ENCODE measurements at regions not wholly inside any gene's neighbourhood (a gene's known extent, or its start where the extent isn't known, plus 50 kb on each side); places are given as distances from the start of the nearest gene placed in this dataset.
A peak's percentile ranks its signal among the peaks of the same experiment; 100 is the strongest.
"Not testable (repeated sequence)": the region's sequence is repeated elsewhere in the genome, so short reads cannot be mapped to it uniquely, and the experiment has no call there.

DNA sequence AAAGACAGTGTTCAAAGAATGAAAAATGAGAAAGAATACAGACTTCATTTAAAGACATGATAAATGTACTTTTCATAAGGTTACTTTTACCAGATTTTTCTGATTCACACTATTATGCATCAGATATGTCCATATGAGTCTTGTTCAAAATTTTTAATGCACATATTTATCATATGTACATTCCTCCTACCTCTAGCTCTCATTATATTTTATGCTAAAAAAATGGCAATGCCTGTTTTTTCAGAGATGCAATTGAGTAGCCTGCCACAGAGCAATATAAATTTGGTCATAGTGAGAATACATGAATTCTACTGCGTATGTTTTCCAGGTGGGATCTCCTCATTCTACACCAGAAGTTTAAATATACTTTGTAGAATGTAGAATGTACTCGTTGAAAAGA lies 807.0 kb upstream of the SLITRK6 start:
- peak in 2 of 8 experiments; percentile 59 to 95 for ATAC-seq (replicated peaks in 6 of 8)
- Histone ChIP-seq H3K27ac (no peak overlapping the region), H3K4me3 (no peak overlapping the region), H3K4me1 (replicated peaks in 1 of 2) (no peaks in the 10 kb centered on the region)
- in situ Hi-C loops (cut with MboI; ENCODE audit: low pct_unique_long_range_greater_than_20kb in 2 of 9, low sequenced_read_pairs in 9 of 9, unreplicated experiment in 9 of 9): no loop called here
- WGBS, 10 experiments: 6 to 89% (median 50%) methylated on average over 1 to 2 of the region's 2 CpGs

GRCh38 chr13:86608701-86609100 lies 809.5 kb upstream of the SLITRK6 start:
- 8 to 100% (median 93%) methylated on average over 1 to 2 of the region's 2 CpGs; no CpG with 5 or more reads in 1 of the 10 experiments for WGBS, 10 experiments

DNA sequence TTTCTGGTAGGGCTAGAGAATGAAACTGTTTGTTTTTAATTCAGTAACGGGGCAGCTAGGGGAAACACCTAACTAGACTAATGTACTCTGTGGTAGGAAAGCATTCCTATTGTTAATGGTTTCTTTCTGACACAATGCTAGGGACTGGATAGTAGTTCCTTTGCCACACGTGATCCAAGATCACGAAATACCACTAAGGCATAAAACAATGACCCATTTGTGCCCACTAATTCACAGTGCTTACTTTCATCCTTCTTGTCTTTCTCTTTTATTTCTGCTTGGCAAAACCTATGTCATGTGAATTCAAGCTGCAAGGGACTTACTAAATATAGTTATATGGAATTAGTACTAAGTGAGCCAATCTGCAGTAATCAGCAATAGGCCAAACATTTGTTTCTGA lies 834.1 kb upstream of the SLITRK6 start:
- ATAC-seq (replicated peaks in 6 of 8): no peak
- no peak overlapping the region for H3K4me3 ChIP-seq
- WGBS, 10 experiments: 0 to 97% (median 80%) methylated on average over 1 to 3 of the region's 3 CpGs; no CpG with 5 or more reads in 1 of the 10 experiments
- no peaks in the 10 kb centered on the region for H3K4me1 ChIP-seq (replicated peaks in 1 of 2)
- in situ Hi-C loops (cut with MboI; ENCODE audit: low pct_unique_long_range_greater_than_20kb in 2 of 9, low sequenced_read_pairs in 9 of 9, unreplicated experiment in 9 of 9): no loop called here
- no peak overlapping the region for H3K27ac ChIP-seq

More at GRCh38 chr13:86608701-86609100, 809.5 kb upstream of the SLITRK6 start:
- ATAC-seq (replicated peaks in 6 of 8): no peak
- H3K4me3 ChIP-seq: no peak overlapping the region
- in situ Hi-C loops (cut with MboI; ENCODE audit: low pct_unique_long_range_greater_than_20kb in 2 of 9, low sequenced_read_pairs in 9 of 9, unreplicated experiment in 9 of 9): no loop called here
- peaks cover 0 to 3% of the 10 kb centered on the region in 2 donors for H3K4me1 ChIP-seq (replicated peaks in 1 of 2)
- H3K27ac ChIP-seq: no peak overlapping the region

GRCh38 chr13:86651171-86651570 lies 852.0 kb upstream of the SLITRK6 start:
- 60 to 100% (median 100%) methylated on average over 1 to 2 of the region's 5 CpGs; no CpG with 5 or more reads in 3 of the 10 experiments for WGBS, 10 experiments
- H3K4me3 ChIP-seq; H3K27ac ChIP-seq; ATAC-seq (replicated peaks in 6 of 8); in situ Hi-C loops (cut with MboI; ENCODE audit: low pct_unique_long_range_greater_than_20kb in 2 of 9, low sequenced_read_pairs in 9 of 9, unreplicated experiment in 9 of 9); H3K4me1 ChIP-seq (replicated peaks in 1 of 2): not testable (repeated sequence)

DNA sequence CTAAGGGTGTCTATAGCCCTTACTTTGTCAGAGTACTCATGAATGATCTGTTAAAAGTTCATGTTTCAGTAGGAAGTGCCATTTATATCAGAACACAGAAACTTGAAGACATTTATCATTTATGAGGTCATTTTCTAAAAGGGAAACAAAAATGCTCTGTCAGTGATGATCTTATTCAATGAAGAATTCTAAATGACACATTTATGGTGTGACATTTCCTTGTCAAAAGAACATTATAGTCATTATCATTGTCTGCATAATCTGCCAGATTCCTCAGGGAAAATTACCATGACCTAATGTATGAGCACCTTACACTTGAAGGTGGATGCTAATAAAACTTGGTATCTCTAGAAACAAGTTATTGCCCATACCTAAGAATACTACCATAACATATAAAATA lies 853.8 kb upstream of the SLITRK6 start:
- in situ Hi-C loops (cut with MboI; ENCODE audit: low pct_unique_long_range_greater_than_20kb in 2 of 9, low sequenced_read_pairs in 9 of 9, unreplicated experiment in 9 of 9): no loop called here
- Histone ChIP-seq H3K27ac (no peak overlapping the region), H3K4me3 (no peak overlapping the region), H3K4me1 (replicated peaks in 1 of 2) (no peaks in the 10 kb centered on the region)
- ATAC-seq (replicated peaks in 6 of 8): no peak

- peaks cover 0 to 5% of the 10 kb centered on the region in 2 donors for H3K4me1 ChIP-seq (replicated peaks in 1 of 2)
These were observed 856.3 kb upstream of the SLITRK6 start for GRCh38 chr13:86655561-86655960.

GRCh38 chr13:86660090-86660489 lies 860.9 kb upstream of the SLITRK6 start:
- peak in 2 of 8 experiments; percentile 32 to 43 for ATAC-seq (replicated peaks in 6 of 8)
- no peak overlapping the region for H3K4me3 ChIP-seq
- peaks cover 0 to 5% of the 10 kb centered on the region in 2 donors for H3K4me1 ChIP-seq (replicated peaks in 1 of 2)
- H3K27ac ChIP-seq: no peak overlapping the region
- whole genome bisulfite sequencing, 10 experiments: 13 to 100% (median 54%) methylated on average over 1 of the region's 1 CpG; no CpG with 5 or more reads in 2 of the 10 experiments
- in situ Hi-C loops (cut with MboI; ENCODE audit: low pct_unique_long_range_greater_than_20kb in 2 of 9, low sequenced_read_pairs in 9 of 9, unreplicated experiment in 9 of 9): no loop called here

More at GRCh38 chr13:86655561-86655960, 856.3 kb upstream of the SLITRK6 start:
- in situ Hi-C loops (cut with MboI; ENCODE audit: low pct_unique_long_range_greater_than_20kb in 2 of 9, low sequenced_read_pairs in 9 of 9, unreplicated experiment in 9 of 9): no loop called here
- Histone ChIP-seq H3K4me3 (no peak overlapping the region), H3K27ac (no peak overlapping the region)
- no peak for ATAC-seq (replicated peaks in 6 of 8)
- 13 to 100% (median 91%) methylated on average over 3 of the region's 3 CpGs; no CpG with 5 or more reads in 1 of the 10 experiments for WGBS, 10 experiments

GRCh38 chr13:86665842-86666241 lies 866.6 kb upstream of the SLITRK6 start:
- ATAC-seq (replicated peaks in 6 of 8): no peak
- Histone ChIP-seq H3K4me1 (replicated peaks in 1 of 2) (no peaks in the 10 kb centered on the region), H3K4me3 (no peak overlapping the region), H3K27ac (no peak overlapping the region)
- in situ Hi-C loops (cut with MboI; ENCODE audit: low pct_unique_long_range_greater_than_20kb in 2 of 9, low sequenced_read_pairs in 9 of 9, unreplicated experiment in 9 of 9): no loop called here
- 43 to 94% (median 78%) methylated on average over 2 to 3 of the region's 3 CpGs for WGBS, 10 experiments

DNA sequence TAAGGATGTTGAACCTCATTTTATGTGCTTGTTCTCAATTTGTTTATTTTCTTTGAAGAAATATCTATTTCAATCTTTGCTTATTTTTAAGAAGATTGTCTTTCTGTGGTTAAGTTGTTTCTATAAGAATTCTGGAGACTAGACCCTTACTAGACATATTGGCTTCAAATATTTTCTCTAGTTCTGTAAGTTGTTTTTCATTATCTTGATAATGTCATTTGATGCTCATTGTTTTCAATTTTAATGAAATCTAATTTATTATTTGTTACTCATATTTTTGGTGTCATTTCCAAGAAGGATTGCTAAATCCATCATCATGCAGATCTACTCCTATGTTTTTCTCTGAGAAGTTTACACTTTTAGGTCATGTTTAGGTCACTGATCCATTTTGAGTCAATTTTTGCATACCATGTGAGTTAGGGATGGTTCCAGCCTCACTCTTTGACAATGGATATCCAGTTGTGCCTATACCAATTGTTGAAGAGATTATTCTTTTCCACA lies 874.8 kb upstream of the SLITRK6 start:
- no peaks in the 10 kb centered on the region for H3K4me1 ChIP-seq (replicated peaks in 1 of 2)
- no peak overlapping the region for H3K4me3 ChIP-seq
- in situ Hi-C loops (cut with MboI; ENCODE audit: low pct_unique_long_range_greater_than_20kb in 2 of 9, low sequenced_read_pairs in 9 of 9, unreplicated experiment in 9 of 9): no loop called here
- no peak for ATAC-seq (replicated peaks in 6 of 8)
- no peak overlapping the region for H3K27ac ChIP-seq

DNA sequence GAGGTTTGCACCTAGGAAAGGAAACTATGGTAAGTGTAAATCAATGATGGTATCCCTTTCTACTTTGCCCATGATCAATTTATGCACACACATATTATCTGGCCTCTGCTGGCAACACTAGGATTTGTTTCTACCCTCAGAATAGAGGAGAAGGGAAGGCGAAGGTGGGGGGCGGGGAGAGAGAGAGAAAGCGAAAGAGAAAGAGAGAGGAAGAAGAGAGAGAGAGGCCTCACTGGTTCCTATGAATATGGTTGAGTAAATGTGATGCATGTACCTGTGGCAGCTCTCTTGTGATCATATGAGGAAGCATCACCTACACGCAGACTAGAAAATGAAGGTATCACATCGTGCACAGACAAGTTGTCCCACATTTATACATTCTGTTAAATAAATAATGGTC lies 882.0 kb upstream of the SLITRK6 start:
- 0 to 91% (median 45%) methylated on average over 1 to 5 of the region's 5 CpGs; no CpG with 5 or more reads in 1 of the 10 experiments for WGBS, 10 experiments
- in situ Hi-C loops (cut with MboI; ENCODE audit: low pct_unique_long_range_greater_than_20kb in 2 of 9, low sequenced_read_pairs in 9 of 9, unreplicated experiment in 9 of 9): no loop called here
- ATAC-seq (replicated peaks in 6 of 8): no peak
- Histone ChIP-seq H3K4me3 (no peak overlapping the region), H3K27ac (no peak overlapping the region), H3K4me1 (replicated peaks in 1 of 2) (no peaks in the 10 kb centered on the region)

- in situ Hi-C loops (cut with MboI; ENCODE audit: low pct_unique_long_range_greater_than_20kb in 2 of 9, low sequenced_read_pairs in 9 of 9, unreplicated experiment in 9 of 9): no loop called here
- Histone ChIP-seq H3K27ac (no peak overlapping the region), H3K4me3 (no peak overlapping the region), H3K4me1 (replicated peaks in 1 of 2) (no peaks in the 10 kb centered on the region)
- peak in 1 of 8 experiments; percentile 9 for ATAC-seq (replicated peaks in 6 of 8)
These were observed 885.2 kb upstream of the SLITRK6 start for GRCh38 chr13:86684402-86684801.

- no peak for ATAC-seq (replicated peaks in 6 of 8)
These were observed 890.7 kb upstream of the SLITRK6 start for GRCh38 chr13:86689911-86690310.

DNA sequence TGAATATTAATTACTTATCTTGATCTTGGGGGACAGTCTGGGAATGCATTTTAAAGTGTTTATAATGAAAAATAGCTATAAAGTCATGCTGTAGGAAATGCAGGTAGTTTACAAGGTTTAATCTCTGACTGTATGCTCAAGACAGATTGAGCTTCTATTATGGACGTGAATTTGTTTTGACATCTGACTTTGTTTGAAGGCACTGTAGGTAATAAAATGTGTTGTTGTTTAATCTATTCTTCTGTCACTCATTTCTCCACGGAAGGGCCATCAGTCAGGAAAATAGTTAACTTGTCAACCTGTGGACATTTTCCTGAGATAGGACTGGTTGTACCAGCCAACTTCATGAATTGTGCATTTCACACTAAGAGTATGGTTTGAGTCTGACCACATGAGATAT lies 893.1 kb upstream of the SLITRK6 start:
- in situ Hi-C loops (cut with MboI; ENCODE audit: low pct_unique_long_range_greater_than_20kb in 2 of 9, low sequenced_read_pairs in 9 of 9, unreplicated experiment in 9 of 9): no loop called here
- Histone ChIP-seq H3K27ac (no peak overlapping the region), H3K4me1 (replicated peaks in 1 of 2) (no peaks in the 10 kb centered on the region), H3K4me3 (no peak overlapping the region)
- no peak for ATAC-seq (replicated peaks in 6 of 8)
- 0 to 100% (median 86%) methylated on average over 1 to 2 of the region's 2 CpGs; no CpG with 5 or more reads in 1 of the 10 experiments for WGBS, 10 experiments

More at GRCh38 chr13:86689911-86690310, 890.7 kb upstream of the SLITRK6 start:
- no peaks in the 10 kb centered on the region for H3K4me1 ChIP-seq (replicated peaks in 1 of 2)
- H3K27ac ChIP-seq: no peak overlapping the region
- no peak overlapping the region for H3K4me3 ChIP-seq
- 0 to 95% (median 65%) methylated on average over 1 to 2 of the region's 2 CpGs; no CpG with 5 or more reads in 3 of the 10 experiments for whole genome bisulfite sequencing, 10 experiments
- in situ Hi-C loops (cut with MboI; ENCODE audit: low pct_unique_long_range_greater_than_20kb in 2 of 9, low sequenced_read_pairs in 9 of 9, unreplicated experiment in 9 of 9): no loop called here

GRCh38 chr13:86710013-86710412 lies 910.8 kb upstream of the SLITRK6 start:
- peaks cover 0 to 12% of the 10 kb centered on the region in 2 donors for H3K4me1 ChIP-seq (replicated peaks in 1 of 2)
- in situ Hi-C loops (cut with MboI; ENCODE audit: low pct_unique_long_range_greater_than_20kb in 2 of 9, low sequenced_read_pairs in 9 of 9, unreplicated experiment in 9 of 9): no loop called here
- no peak overlapping the region for H3K4me3 ChIP-seq
- ATAC-seq (replicated peaks in 6 of 8): no peak
- H3K27ac ChIP-seq: no peak overlapping the region
